ENCODE measurements at regions not wholly inside any gene's neighbourhood (a gene's known extent, or its start where the extent isn't known, plus 50 kb on each side); places are given as distances from the start of the nearest gene placed in this dataset.

DNA sequence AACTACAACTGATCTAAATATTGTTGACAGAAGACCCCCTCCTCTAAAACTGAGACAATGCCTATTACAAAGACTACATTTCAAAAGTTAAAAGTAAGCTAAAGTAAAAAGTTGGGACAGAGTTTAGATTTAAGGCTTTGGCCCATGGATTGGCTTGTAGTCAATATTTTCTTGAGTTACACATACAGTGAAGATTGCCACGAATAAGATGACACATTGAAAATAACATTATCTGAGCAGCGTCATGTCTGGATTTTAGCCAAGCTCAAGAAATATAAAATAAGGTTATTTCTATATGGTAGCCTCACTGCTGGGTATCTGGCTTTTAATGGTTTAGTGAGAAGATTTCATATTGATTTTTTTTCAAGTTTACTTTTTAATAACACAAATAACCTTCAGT is 266.2 kb upstream of the LDB2 start:
- DNase-seq: no peak
- H3K4me1 ChIP-seq: peaks cover 0 to 3% of the 10 kb centered on the region in 2 donors
- intact Hi-C loops (cut with DNase I): no loop called here
- H3K27ac ChIP-seq: no peak overlapping the region
- no peak for TF ChIP-seq POLR2A (IDR thresholded peaks at IDR 0.05)
- TF ChIP-seq, protein P1, sequence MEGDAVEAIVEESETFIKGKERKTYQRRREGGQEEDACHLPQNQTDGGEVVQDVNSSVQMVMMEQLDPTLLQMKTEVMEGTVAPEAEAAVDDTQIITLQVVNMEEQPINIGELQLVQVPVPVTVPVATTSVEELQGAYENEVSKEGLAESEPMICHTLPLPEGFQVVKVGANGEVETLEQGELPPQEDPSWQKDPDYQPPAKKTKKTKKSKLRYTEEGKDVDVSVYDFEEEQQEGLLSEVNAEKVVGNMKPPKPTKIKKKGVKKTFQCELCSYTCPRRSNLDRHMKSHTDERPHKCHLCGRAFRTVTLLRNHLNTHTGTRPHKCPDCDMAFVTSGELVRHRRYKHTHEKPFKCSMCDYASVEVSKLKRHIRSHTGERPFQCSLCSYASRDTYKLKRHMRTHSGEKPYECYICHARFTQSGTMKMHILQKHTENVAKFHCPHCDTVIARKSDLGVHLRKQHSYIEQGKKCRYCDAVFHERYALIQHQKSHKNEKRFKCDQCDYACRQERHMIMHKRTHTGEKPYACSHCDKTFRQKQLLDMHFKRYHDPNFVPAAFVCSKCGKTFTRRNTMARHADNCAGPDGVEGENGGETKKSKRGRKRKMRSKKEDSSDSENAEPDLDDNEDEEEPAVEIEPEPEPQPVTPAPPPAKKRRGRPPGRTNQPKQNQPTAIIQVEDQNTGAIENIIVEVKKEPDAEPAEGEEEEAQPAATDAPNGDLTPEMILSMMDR (IDR thresholded peaks at IDR 0.05): no peak
- no peak overlapping the region for H3K4me3 ChIP-seq (replicated peaks in 1 of 3)
- no peaks in the 10 kb centered on the region for H3K9me3 ChIP-seq
- no peaks in the 10 kb centered on the region for H3K36me3 ChIP-seq
- 76 to 85% methylated on average over 2 of the region's 2 CpGs for WGBS, 2 donors
- H3K27me3 ChIP-seq: no peaks in the 10 kb centered on the region

DNA sequence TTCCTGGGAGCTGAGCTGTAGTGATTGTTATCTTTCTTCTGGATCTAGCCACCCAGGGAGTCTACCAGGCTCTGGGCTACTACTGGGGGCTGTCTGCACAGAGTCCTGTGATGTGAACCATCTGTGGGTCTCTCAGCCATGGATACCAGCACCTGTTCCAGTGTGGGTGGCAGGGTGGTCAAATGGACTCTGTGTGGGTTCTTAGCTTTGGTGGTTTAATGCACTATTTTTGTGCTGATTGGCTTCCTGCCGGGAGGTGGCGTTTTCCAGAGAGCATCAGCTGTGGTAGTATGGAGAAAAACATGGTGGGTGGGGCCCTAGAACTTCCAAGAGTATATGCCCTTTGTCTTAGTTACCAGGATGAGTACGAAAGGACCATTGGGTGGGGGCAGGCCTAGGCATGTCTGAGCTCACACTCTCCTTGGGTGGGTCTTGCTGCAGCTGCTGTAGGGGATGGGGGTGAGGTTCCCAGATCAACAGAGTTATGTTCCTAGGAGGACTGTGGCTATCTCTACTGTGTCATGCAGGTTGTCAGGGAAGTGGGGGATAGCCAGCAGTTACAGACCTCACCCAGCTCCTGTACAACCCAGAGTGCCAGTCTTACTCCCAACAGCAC is 264.8 kb upstream of the LDB2 start:
- intact Hi-C loops (cut with DNase I): no loop called here
- peaks cover 0 to 2% of the 10 kb centered on the region in 2 donors for H3K4me1 ChIP-seq
- H3K27ac ChIP-seq: no peak overlapping the region
- no peaks in the 10 kb centered on the region for H3K36me3 ChIP-seq
- TF ChIP-seq, protein P1 (IDR thresholded peaks at IDR 0.05): no peak
- no peak for TF ChIP-seq POLR2A (IDR thresholded peaks at IDR 0.05)
- H3K27me3 ChIP-seq: no peaks in the 10 kb centered on the region
- H3K4me3 ChIP-seq (replicated peaks in 1 of 3): no peak overlapping the region
- WGBS, 2 donors: 88 to 94% methylated on average over 3 of the region's 3 CpGs
- H3K9me3 ChIP-seq: no peaks in the 10 kb centered on the region
- DNase-seq: no peak

DNA sequence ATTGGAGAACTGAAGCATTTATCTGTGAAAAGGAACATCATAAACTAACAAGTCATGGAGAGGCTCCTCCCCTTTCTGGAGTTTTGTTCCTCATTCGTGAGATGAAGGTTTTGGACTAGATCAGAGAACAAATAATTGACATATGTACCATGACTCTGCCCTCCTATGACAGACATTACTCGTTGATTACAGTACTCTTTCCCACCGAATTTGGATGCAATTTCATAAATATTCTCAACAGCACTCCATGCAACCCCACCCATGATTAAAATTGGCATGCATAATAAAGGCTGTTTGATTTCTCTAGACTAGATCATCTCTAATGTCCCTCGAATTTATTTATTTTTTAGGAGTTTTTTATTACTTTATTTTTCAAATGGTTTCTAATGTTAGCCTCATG is 258.9 kb upstream of the LDB2 start:
- Histone ChIP-seq H3K27ac (no peak overlapping the region), H3K27me3 (no peaks in the 10 kb centered on the region), H3K9me3 (no peaks in the 10 kb centered on the region), H3K4me3 (replicated peaks in 1 of 3) (no peak overlapping the region), H3K4me1 (no peaks in the 10 kb centered on the region), H3K36me3 (no peaks in the 10 kb centered on the region)
- 78 to 80% methylated on average over 4 of the region's 4 CpGs for WGBS, 2 donors
- no peak for DNase-seq
- TF ChIP-seq, protein P1 (IDR thresholded peaks at IDR 0.05): no peak
- TF ChIP-seq POLR2A (IDR thresholded peaks at IDR 0.05): no peak
- intact Hi-C loops (cut with DNase I): no loop called here

DNA sequence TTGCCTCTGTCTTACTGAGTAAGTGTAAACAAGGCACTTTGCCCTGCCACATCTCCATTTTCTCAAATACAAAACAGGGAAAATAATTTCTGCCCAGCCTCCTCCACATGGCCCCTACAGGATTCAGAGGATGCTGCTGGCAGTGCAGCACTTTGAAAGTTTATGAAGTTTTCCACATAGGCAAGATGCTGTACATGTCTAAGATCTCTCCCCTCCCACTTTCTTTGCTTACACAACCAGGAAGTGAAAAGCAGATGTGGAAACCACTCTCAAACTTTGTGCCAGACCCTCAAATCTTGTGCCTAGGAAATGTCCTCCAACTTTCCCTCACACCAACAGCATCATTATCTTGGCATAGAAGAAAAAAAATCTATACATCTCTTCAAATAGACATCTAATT is 257.0 kb upstream of the LDB2 start:
- intact Hi-C loops (cut with DNase I): no loop called here
- DNase-seq: no peak
- Histone ChIP-seq H3K4me1 (no peaks in the 10 kb centered on the region), H3K27ac (no peak overlapping the region), H3K9me3 (no peaks in the 10 kb centered on the region), H3K4me3 (replicated peaks in 1 of 3) (no peak overlapping the region), H3K36me3 (no peaks in the 10 kb centered on the region), H3K27me3 (no peaks in the 10 kb centered on the region)
- TF ChIP-seq, protein P1 (IDR thresholded peaks at IDR 0.05): no peak
- no peak for TF ChIP-seq POLR2A (IDR thresholded peaks at IDR 0.05)

DNA sequence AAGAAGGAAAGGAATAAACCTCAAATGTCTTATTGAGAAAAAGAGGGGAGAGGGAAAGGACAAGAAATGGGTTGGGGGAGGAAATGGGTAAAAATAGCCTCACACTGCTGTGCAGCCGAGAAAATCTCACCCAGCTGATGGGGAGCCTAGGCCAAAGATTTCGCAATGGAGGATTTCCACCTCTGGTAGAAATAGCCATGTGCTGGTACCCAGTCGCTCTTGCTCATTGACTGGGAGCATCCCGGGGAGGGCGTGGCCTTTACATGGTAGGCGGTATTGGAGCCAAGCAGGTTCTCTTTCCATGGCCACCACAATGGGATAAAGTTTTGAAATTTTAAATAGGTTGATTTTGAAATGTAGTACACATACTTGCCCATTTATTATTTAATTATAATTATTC is 255.1 kb upstream of the LDB2 start:
- no peaks in the 10 kb centered on the region for H3K36me3 ChIP-seq
- no peaks in the 10 kb centered on the region for H3K9me3 ChIP-seq
- no peak overlapping the region for H3K4me3 ChIP-seq (replicated peaks in 1 of 3)
- 91 to 93% methylated on average over 6 of the region's 6 CpGs for WGBS, 2 donors
- no peak for TF ChIP-seq POLR2A (IDR thresholded peaks at IDR 0.05)
- TF ChIP-seq, protein P1 (IDR thresholded peaks at IDR 0.05): no peak
- no peaks in the 10 kb centered on the region for H3K4me1 ChIP-seq
- no peaks in the 10 kb centered on the region for H3K27me3 ChIP-seq
- intact Hi-C loops (cut with DNase I): no loop called here
- no peak overlapping the region for H3K27ac ChIP-seq
- no peak for DNase-seq
